Thyroid gland (tissue), 4 donors: ENCODE measurements at regions not wholly inside any gene's neighbourhood (a gene's known extent, or its start where the extent isn't known, plus 50 kb on each side); places are given as distances from the start of the nearest gene placed in this dataset.

ENCODE experiments used
- CTCF ChIP-seq, 6 experiments: fragments of 200-600 bp in 3 of 6; fragments of 450-650 bp in 3 of 6; sonication (generic) in 3 of 6; IDR thresholded peaks; one replicate each; pipeline ENCODE4 v1.5.1; 2016 to 2019; ENCODE audit warnings: antibody characterized with exemption in 6 of 6, mild to moderate bottlenecking in 2 of 6, inconsistent platforms in 1 of 6, moderate library complexity in 1 of 6
- POLR2A ChIP-seq, 2 donors: fragments of 450-650 bp; IDR thresholded peaks; one replicate each; pipeline ENCODE4 v1.6.1; 2017; ENCODE audit warnings: antibody characterized with exemption in 2 of 2, mild to moderate bottlenecking in 2 of 2, moderate library complexity in 1 of 2

GRCh38 chr3:193822492-193823212 lies 229.6 kb downstream of the OPA1 start:
- TF ChIP-seq CTCF (IDR thresholded peaks at IDR 0.05) (no peak), POLR2A (IDR thresholded peaks at IDR 0.05) (no peak)
